ENCODE measurements at regions not wholly inside any gene's neighbourhood (a gene's known extent, or its start where the extent isn't known, plus 50 kb on each side); places are given as distances from the start of the nearest gene placed in this dataset.

DNA sequence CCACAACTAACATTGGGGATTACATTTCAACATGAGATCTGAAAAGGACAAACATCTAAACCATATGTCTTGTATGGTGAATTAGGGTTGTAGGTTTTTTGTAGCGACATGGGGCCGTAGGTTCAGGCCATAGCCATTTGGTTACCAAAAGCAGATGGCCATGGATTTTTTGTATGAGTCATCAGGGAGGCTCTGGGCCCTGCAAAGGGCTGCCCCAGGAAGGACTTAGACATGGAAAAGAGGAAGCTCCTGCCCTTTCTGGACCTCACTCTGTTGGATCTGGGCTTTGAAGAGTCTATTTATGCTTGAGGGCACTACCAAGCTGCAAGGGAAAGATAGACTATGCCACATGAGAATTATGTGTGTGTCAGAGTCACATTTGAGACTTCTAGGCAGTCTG is 89.3 kb upstream of the DHRS4 start:
- Histone ChIP-seq H3K9ac (no peak overlapping the region), H3K79me2 (no peaks in the 10 kb centered on the region), H3K4me3 (ENCODE audit: low read depth, low read length) (no peak overlapping the region), H3K27me3 (ENCODE audit: control insufficient read depth, insufficient read depth, low read length) (no peaks in the 10 kb centered on the region), H3K9me3 (ENCODE audit: control insufficient read depth, low read length) (no peaks in the 10 kb centered on the region), H3K4me1 (no peaks in the 10 kb centered on the region), H3K4me2 (ENCODE audit: low read length) (no peak overlapping the region), H3K27ac (no peak overlapping the region), H2AFZ (no peak overlapping the region), H3K36me3 (ENCODE audit: control insufficient read depth, insufficient read depth, low read length) (no peaks in the 10 kb centered on the region)
- TF ChIP-seq, protein P1, sequence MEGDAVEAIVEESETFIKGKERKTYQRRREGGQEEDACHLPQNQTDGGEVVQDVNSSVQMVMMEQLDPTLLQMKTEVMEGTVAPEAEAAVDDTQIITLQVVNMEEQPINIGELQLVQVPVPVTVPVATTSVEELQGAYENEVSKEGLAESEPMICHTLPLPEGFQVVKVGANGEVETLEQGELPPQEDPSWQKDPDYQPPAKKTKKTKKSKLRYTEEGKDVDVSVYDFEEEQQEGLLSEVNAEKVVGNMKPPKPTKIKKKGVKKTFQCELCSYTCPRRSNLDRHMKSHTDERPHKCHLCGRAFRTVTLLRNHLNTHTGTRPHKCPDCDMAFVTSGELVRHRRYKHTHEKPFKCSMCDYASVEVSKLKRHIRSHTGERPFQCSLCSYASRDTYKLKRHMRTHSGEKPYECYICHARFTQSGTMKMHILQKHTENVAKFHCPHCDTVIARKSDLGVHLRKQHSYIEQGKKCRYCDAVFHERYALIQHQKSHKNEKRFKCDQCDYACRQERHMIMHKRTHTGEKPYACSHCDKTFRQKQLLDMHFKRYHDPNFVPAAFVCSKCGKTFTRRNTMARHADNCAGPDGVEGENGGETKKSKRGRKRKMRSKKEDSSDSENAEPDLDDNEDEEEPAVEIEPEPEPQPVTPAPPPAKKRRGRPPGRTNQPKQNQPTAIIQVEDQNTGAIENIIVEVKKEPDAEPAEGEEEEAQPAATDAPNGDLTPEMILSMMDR (IDR thresholded peaks at IDR 0.05): no peak

DNA sequence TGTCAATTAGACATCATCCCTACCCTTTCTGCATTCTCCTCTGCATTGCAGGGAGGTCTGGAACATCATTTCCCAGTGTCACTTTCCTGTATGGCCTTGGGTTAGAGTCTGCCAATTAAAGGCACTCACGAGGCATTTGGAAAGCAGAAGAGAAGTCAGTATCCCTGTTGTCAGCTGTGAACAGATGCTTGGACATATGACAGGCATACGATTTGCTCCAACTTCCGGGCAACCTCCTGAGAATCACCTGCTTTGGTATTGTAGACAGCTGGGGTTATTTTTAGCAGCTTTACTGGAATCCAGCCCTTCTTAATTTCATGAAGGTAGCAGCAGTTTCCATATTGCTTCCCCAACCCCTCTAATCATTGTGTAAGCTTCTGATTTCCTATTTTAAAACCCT is 88.7 kb upstream of the DHRS4 start:
- Histone ChIP-seq H3K27me3 (ENCODE audit: control insufficient read depth, insufficient read depth, low read length) (no peaks in the 10 kb centered on the region), H2AFZ (no peak overlapping the region), H3K36me3 (ENCODE audit: control insufficient read depth, insufficient read depth, low read length) (no peaks in the 10 kb centered on the region), H3K4me2 (ENCODE audit: low read length) (no peak overlapping the region), H3K4me1 (no peaks in the 10 kb centered on the region), H3K4me3 (ENCODE audit: low read depth, low read length) (no peak overlapping the region), H3K27ac (no peak overlapping the region), H3K9ac (no peak overlapping the region), H3K9me3 (ENCODE audit: control insufficient read depth, low read length) (no peaks in the 10 kb centered on the region), H3K79me2 (no peaks in the 10 kb centered on the region)
- TF ChIP-seq, protein P1 (IDR thresholded peaks at IDR 0.05): no peak

DNA sequence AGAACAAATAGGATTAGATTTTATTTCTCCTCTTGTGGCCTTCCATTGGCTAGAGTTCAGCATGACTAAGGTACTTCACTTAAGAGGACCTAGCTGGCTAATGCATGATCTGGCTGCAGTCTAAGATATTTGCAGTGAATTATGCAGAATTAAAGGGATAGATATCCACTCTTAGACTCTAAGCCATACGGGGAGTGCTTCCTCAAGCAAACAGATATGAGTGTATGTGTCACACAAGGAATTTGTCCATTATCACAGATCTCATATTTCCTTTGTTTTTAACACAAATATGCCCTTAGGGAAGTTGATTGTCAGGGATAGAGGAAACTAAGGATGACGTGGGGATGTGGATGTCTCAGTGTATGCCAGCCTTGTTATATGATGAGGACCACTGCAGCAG is 88.1 kb upstream of the DHRS4 start:
- H3K9ac ChIP-seq: no peak overlapping the region
- no peak overlapping the region for H3K4me3 ChIP-seq (ENCODE audit: low read depth, low read length)
- H3K27ac ChIP-seq: no peak overlapping the region
- H3K4me1 ChIP-seq: no peaks in the 10 kb centered on the region
- H3K4me2 ChIP-seq (ENCODE audit: low read length): no peak overlapping the region
- no peaks in the 10 kb centered on the region for H3K36me3 ChIP-seq (ENCODE audit: control insufficient read depth, insufficient read depth, low read length)
- H3K9me3 ChIP-seq (ENCODE audit: control insufficient read depth, low read length): no peaks in the 10 kb centered on the region
- no peak overlapping the region for H2AFZ ChIP-seq
- no peaks in the 10 kb centered on the region for H3K79me2 ChIP-seq
- H3K27me3 ChIP-seq (ENCODE audit: control insufficient read depth, insufficient read depth, low read length): no peaks in the 10 kb centered on the region
- TF ChIP-seq, protein P1 (IDR thresholded peaks at IDR 0.05): no peak

DNA sequence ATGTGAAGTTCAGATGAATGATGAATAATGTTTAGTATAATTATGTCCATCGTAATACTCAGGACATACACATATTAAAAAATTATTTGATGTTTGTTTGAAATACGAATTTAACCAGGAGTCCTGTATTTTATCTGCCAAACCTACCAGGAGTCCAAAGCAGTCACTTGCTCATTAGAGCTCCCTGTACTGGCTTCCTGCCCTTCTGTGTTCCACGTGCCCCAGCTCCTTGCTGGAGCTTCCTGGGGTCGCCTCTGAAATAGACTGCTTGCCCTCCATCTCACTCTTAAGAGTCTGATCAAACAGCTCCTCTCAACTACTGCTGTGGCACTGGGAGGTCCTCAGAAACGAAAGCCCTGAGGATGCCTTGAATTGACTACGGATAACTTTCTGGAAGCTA is 87.3 kb upstream of the DHRS4 start:
- no peaks in the 10 kb centered on the region for H3K79me2 ChIP-seq
- H3K36me3 ChIP-seq (ENCODE audit: control insufficient read depth, insufficient read depth, low read length): no peaks in the 10 kb centered on the region
- no peaks in the 10 kb centered on the region for H3K9me3 ChIP-seq (ENCODE audit: control insufficient read depth, low read length)
- no peaks in the 10 kb centered on the region for H3K27me3 ChIP-seq (ENCODE audit: control insufficient read depth, insufficient read depth, low read length)
- no peak overlapping the region for H3K4me3 ChIP-seq (ENCODE audit: low read depth, low read length)
- H3K4me2 ChIP-seq (ENCODE audit: low read length): no peak overlapping the region
- no peak overlapping the region for H3K27ac ChIP-seq
- H3K9ac ChIP-seq: no peak overlapping the region
- TF ChIP-seq, protein P1 (IDR thresholded peaks at IDR 0.05): no peak
- H3K4me1 ChIP-seq: no peaks in the 10 kb centered on the region
- no peak overlapping the region for H2AFZ ChIP-seq

DNA sequence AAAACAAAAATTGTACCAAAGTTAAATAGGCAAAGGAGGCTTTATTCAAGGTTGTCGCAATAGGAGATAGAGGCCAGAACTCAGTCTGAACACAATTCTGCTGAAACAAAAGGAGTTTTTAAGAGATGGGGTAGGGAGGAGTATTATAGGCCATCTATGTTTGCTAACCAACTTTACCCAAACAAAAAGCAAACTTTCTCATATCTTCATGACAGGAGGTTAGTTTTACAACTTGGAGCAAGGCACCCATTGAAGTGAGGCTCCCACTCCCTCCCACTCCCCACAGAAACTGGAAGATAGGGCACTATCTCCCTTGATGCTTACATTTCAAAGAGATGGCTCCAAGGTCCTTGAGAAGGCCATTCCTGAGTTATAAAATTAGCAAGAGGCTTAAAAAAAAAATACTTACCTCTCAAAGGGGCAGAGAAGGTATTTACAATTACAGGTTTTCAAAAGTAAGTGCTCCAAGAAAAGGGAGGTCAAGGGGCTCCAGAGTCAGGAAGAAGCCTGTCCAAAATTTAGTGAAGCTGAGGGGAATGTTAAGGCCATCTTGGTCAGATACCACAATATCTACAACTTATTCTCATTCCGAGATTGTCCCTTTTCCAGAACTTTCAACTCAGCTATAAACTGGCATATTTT is 84.4 kb upstream of the DHRS4 start:
- Histone ChIP-seq H3K4me3 (ENCODE audit: low read depth, low read length) (no peak overlapping the region), H3K27ac (no peak overlapping the region), H3K4me2 (ENCODE audit: low read length) (no peak overlapping the region), H3K27me3 (ENCODE audit: control insufficient read depth, insufficient read depth, low read length) (no peaks in the 10 kb centered on the region), H3K9ac (no peak overlapping the region), H2AFZ (no peak overlapping the region), H3K79me2 (no peaks in the 10 kb centered on the region), H3K4me1 (no peaks in the 10 kb centered on the region), H3K9me3 (ENCODE audit: control insufficient read depth, low read length) (no peaks in the 10 kb centered on the region), H3K36me3 (ENCODE audit: control insufficient read depth, insufficient read depth, low read length) (no peaks in the 10 kb centered on the region)
- TF ChIP-seq, protein P1 (IDR thresholded peaks at IDR 0.05): no peak
